GM23338 (cell line): ENCODE measurements at regions not wholly inside any gene's neighbourhood (a gene's known extent, or its start where the extent isn't known, plus 50 kb on each side); places are given as distances from the start of the nearest gene placed in this dataset.

Source experiments
- ATAC-seq: fragments of 200-7000 bp; cut with Tn5 transposase; 3 replicates; pipeline ENCODE4 v1.9.1; 2020
- DNase-seq: peaks from one replicate; pipeline ENCODE4 v3.0.0-alpha.2; 2015; ENCODE audit warnings: low spot score
- H2AFZ ChIP-seq: fragments of 200-600 bp; sonication (generic); 2 replicates; pipeline ENCODE4 v1.8.0; 2016; ENCODE audit warnings: antibody characterized with exemption, mild to moderate bottlenecking, moderate library complexity
- H3F3A ChIP-seq: fragments of 200-600 bp; sonication (generic); replicated peaks from 2 replicates; pipeline ENCODE4 v1.8.0; 2017; ENCODE audit warnings: antibody characterized with exemption, mixed run types, low read depth
- H3K27ac ChIP-seq: fragments of 200-600 bp; sonication (generic); 2 replicates; pipeline ENCODE4 v1.6.1; 2016; ENCODE audit warnings: low read depth
- H3K27me3 ChIP-seq: fragments of 200-600 bp; sonication (generic); 2 replicates; pipeline ENCODE4 v1.8.0; 2016; ENCODE audit warnings: mild to moderate bottlenecking, mixed run types, moderate library complexity; ENCODE audit not compliant: insufficient read depth
- H3K36me3 ChIP-seq: fragments of 200-600 bp; sonication (generic); 2 replicates; pipeline ENCODE4 v1.8.0; 2016; ENCODE audit warnings: mild to moderate bottlenecking; ENCODE audit not compliant: insufficient read depth
- H3K4me1 ChIP-seq: fragments of 200-600 bp; sonication (generic); 2 replicates; pipeline ENCODE4 v1.8.0; 2016; ENCODE audit warnings: mild to moderate bottlenecking, moderate library complexity; ENCODE audit not compliant: insufficient read depth
- H3K4me2 ChIP-seq: fragments of 200-600 bp; sonication (generic); 2 replicates; pipeline ENCODE4 v1.7.1; 2017; ENCODE audit warnings: mixed run types
- H3K4me3 ChIP-seq: fragments of 200-600 bp; sonication (generic); 2 replicates; pipeline ENCODE4 v1.6.1; 2016; ENCODE audit warnings: mixed run types
- H3K79me2 ChIP-seq: fragments of 200-600 bp; sonication (generic); replicated peaks from 2 replicates; pipeline ENCODE4 v1.8.0; 2017; ENCODE audit warnings: mild to moderate bottlenecking; ENCODE audit not compliant: insufficient read depth
- H3K9me2 ChIP-seq: fragments of 200-600 bp; sonication (generic); 2 replicates; pipeline ENCODE4 v1.8.0; 2017; ENCODE audit not compliant: insufficient read depth
- H4K20me1 ChIP-seq: fragments of 200-600 bp; sonication (generic); replicated peaks from 2 replicates; pipeline ENCODE4 v1.8.0; 2017; ENCODE audit warnings: mild to moderate bottlenecking; ENCODE audit not compliant: insufficient read depth
- H3K27ac Mint-ChIP-seq: 2 replicates; pipeline ENCODE4 v1.8.0; 2020; ENCODE audit warnings: inconsistent platforms, mild to moderate bottlenecking, moderate library complexity, mixed read lengths
- H3K27me3 Mint-ChIP-seq: 3 replicates; pipeline ENCODE4 v1.8.0; 2022; ENCODE audit warnings: low read depth, mild to moderate bottlenecking, moderate library complexity, mixed read lengths, inconsistent platforms; ENCODE audit not compliant: insufficient read depth, poor library complexity
- H3K36me3 Mint-ChIP-seq: 3 replicates; pipeline ENCODE4 v1.8.0; 2021; ENCODE audit warnings: low read depth, mild to moderate bottlenecking, inconsistent platforms, moderate library complexity, mixed read lengths
- H3K4me1 Mint-ChIP-seq: 3 replicates; pipeline ENCODE4 v1.8.0; 2020; ENCODE audit warnings: mild to moderate bottlenecking, inconsistent platforms, mixed read lengths
- H3K4me3 Mint-ChIP-seq: 3 replicates; pipeline ENCODE4 v1.8.0; 2021; ENCODE audit warnings: moderate library complexity, mild to moderate bottlenecking, inconsistent platforms, mixed read lengths
- H3K9me3 Mint-ChIP-seq: 3 replicates; pipeline ENCODE4 v1.8.0; 2020; ENCODE audit warnings: moderate library complexity, mild to moderate bottlenecking, inconsistent platforms, mixed read lengths
- EZH2 ChIP-seq: fragments of 200-600 bp; sonication (generic); IDR thresholded peaks from one replicate; pipeline ENCODE4 v1.8.0; 2017; ENCODE audit warnings: antibody characterized with exemption, mild to moderate bottlenecking, low read depth; ENCODE audit not compliant: unreplicated experiment
- JUNB ChIP-seq: IDR thresholded peaks from one replicate; pipeline ENCODE4 v1.6.1; 2016; ENCODE audit warnings: antibody characterized with exemption; ENCODE audit not compliant: unreplicated experiment
- POLR2AphosphoS5 ChIP-seq: IDR thresholded peaks from 2 replicates; pipeline ENCODE4 v1.6.1; 2016; ENCODE audit warnings: antibody characterized with exemption, low read depth
- ZNF331 ChIP-seq: fragments of 250-450 bp; sonication (Bioruptor Pico); IDR thresholded peaks from 2 replicates; pipeline ENCODE4 v1.5.0; 2020; ENCODE audit warnings: low read depth, mild to moderate bottlenecking, moderate library complexity
- TF ChIP-seq, protein P1 (sequence below): fragments of 250-450 bp; sonication (Bioruptor Pico); IDR thresholded peaks from 2 replicates; pipeline ENCODE4 v1.5.0; 2020; ENCODE audit warnings: mild to moderate bottlenecking, moderate library complexity
- TF ChIP-seq, protein P2 (sequence below), 2 experiments: fragments of 200-600 bp in 1 of 2; sonication (generic) in 1 of 2; conservative IDR thresholded peaks; 2 replicates each; pipeline versions ENCODE4 v1.5.1 to v1.6.1; 2016 to 2017; ENCODE audit warnings: antibody characterized with exemption in 2 of 2, low read depth in 2 of 2, mild to moderate bottlenecking in 2 of 2, moderate library complexity in 1 of 2

DNA sequence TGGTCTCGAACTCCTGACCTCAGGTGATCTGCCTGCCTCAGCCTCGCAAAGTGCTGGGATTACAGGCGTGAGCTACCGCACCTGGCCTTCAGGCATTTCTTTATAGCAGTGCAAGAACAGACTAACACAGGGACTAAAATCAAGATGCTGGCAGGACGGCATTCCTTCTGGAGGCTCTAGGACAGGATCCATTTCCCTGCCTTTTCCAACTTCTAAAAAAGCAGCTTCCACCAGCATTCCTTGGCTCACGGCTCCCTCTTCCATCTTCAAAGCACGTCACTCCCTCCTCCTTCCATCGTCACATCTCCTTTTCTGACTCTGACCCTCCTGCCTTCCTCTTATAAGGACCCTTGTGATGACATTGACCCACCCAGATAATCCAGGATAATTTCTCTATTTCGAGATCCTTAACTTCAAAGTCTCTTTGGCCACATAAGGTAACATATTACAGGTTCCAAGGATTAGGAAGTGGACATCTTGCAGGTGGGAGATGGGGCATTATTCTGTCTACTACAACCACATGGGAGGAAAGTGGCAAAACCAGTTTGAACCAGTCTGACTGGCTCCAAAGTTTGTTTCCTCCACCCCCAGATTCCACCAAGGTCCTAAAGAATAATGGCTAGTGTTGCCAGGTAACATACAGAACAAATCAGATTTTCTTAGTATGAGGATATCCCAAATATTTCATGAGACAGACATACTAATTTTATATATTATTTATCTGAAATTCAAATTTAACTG, 172.5 kb downstream of the MN1 start (continued):
- TF ChIP-seq, protein P1, sequence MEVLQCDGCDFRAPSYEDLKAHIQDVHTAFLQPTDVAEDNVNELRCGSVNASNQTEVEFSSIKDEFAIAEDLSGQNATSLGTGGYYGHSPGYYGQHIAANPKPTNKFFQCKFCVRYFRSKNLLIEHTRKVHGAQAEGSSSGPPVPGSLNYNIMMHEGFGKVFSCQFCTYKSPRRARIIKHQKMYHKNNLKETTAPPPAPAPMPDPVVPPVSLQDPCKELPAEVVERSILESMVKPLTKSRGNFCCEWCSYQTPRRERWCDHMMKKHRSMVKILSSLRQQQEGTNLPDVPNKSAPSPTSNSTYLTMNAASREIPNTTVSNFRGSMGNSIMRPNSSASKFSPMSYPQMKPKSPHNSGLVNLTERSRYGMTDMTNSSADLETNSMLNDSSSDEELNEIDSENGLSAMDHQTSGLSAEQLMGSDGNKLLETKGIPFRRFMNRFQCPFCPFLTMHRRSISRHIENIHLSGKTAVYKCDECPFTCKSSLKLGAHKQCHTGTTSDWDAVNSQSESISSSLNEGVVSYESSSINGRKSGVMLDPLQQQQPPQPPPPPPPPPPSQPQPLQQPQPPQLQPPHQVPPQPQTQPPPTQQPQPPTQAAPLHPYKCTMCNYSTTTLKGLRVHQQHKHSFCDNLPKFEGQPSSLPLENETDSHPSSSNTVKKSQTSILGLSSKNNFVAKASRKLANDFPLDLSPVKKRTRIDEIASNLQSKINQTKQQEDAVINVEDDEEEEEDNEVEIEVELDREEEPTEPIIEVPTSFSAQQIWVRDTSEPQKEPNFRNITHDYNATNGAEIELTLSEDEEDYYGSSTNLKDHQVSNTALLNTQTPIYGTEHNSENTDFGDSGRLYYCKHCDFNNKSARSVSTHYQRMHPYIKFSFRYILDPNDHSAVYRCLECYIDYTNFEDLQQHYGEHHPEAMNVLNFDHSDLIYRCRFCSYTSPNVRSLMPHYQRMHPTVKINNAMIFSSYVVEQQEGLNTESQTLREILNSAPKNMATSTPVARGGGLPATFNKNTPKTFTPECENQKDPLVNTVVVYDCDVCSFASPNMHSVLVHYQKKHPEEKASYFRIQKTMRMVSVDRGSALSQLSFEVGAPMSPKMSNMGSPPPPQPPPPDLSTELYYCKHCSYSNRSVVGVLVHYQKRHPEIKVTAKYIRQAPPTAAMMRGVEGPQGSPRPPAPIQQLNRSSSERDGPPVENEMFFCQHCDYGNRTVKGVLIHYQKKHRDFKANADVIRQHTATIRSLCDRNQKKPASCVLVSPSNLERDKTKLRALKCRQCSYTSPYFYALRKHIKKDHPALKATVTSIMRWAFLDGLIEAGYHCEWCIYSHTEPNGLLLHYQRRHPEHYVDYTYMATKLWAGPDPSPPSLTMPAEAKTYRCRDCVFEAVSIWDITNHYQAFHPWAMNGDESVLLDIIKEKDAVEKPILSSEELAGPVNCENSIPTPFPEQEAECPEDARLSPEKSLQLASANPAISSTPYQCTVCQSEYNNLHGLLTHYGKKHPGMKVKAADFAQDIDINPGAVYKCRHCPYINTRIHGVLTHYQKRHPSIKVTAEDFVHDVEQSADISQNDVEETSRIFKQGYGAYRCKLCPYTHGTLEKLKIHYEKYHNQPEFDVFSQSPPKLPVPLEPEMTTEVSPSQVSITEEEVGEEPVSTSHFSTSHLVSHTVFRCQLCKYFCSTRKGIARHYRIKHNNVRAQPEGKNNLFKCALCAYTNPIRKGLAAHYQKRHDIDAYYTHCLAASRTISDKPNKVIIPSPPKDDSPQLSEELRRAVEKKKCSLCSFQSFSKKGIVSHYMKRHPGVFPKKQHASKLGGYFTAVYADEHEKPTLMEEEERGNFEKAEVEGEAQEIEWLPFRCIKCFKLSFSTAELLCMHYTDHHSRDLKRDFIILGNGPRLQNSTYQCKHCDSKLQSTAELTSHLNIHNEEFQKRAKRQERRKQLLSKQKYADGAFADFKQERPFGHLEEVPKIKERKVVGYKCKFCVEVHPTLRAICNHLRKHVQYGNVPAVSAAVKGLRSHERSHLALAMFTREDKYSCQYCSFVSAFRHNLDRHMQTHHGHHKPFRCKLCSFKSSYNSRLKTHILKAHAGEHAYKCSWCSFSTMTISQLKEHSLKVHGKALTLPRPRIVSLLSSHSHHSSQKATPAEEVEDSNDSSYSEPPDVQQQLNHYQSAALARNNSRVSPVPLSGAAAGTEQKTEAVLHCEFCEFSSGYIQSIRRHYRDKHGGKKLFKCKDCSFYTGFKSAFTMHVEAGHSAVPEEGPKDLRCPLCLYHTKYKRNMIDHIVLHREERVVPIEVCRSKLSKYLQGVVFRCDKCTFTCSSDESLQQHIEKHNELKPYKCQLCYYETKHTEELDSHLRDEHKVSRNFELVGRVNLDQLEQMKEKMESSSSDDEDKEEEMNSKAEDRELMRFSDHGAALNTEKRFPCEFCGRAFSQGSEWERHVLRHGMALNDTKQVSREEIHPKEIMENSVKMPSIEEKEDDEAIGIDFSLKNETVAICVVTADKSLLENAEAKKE (CRISPR knock-in tag) = no peak
- TF ChIP-seq JUNB (no peak), EZH2 (no peak), ZNF331 (CRISPR knock-in tag) (no peak)

DNA sequence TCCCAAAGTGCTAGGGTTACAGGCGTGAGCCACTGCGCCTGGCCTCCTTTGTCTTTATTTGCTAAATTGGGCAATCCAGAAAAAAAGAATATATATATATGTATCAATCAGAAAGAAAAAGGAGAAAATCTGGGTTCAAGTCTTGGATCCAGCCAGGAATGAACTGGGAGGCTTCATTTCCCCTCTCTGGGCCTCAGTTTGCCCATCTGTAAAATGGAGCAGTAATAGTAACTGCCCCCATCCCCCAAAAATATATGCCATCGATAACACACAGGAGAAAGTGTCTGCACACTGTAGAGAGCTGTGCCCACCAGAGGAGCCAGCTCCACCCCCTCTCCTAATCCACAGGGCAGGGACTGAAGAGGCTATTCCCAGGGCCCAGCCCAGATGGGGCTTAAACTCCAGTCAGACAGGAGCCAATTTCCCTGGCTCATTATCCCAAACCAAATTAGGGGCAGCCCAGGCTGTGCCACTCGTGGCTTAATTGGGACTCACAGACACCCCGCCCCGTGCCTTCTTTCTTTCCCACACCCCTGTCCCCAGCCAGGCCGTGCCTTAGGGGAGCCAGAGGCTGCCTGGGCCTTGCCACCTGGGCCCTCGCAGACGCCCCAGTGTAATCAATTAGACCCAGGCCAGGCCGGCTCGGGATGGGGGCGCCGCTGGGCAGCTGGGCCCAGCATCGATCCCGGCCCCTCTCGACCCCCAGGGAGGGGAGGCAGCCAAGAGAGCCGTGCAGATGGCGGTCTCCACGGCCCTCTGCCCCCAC, 171.5 kb downstream of the MN1 start:
- no peak overlapping the region for H3K4me3 Mint-ChIP-seq
- H3K27ac ChIP-seq = no peak overlapping the region
- peak overlapping the region; percentile 37; the same call in 1 of the 2 replicates for H3K4me3 ChIP-seq
- peaks cover 18% of the 10 kb centered on the region; the same call in 2 of the 3 replicates for H3K9me3 Mint-ChIP-seq
- DNase-seq (no peak), ATAC-seq (peak; percentile 55)
- H3K9me2 ChIP-seq = no peaks in the 10 kb centered on the region
- no peak overlapping the region for H3K27ac Mint-ChIP-seq
- peak overlapping the region; percentile 70 for H3K4me2 ChIP-seq
- H3K36me3 ChIP-seq = no peaks in the 10 kb centered on the region
- 0 out of 2 replicates have a peak, but pooled peaks cover 5% of the 10 kb centered on the region for H3F3A ChIP-seq
- H4K20me1 ChIP-seq = no peaks in the 10 kb centered on the region
- H3K27me3 ChIP-seq = no peaks in the 10 kb centered on the region
- H3K27me3 Mint-ChIP-seq = peaks cover 13% of the 10 kb centered on the region
- peaks cover 21% of the 10 kb centered on the region for H3K4me1 ChIP-seq
- no peaks in the 10 kb centered on the region for H3K79me2 ChIP-seq
- peaks cover 39% of the 10 kb centered on the region for H3K4me1 Mint-ChIP-seq
- H3K36me3 Mint-ChIP-seq = peaks cover 12% of the 10 kb centered on the region
- no peak overlapping the region for H2AFZ ChIP-seq
- TF ChIP-seq POLR2AphosphoS5 (no peak), EZH2 (no peak)
- TF ChIP-seq, protein P2, sequence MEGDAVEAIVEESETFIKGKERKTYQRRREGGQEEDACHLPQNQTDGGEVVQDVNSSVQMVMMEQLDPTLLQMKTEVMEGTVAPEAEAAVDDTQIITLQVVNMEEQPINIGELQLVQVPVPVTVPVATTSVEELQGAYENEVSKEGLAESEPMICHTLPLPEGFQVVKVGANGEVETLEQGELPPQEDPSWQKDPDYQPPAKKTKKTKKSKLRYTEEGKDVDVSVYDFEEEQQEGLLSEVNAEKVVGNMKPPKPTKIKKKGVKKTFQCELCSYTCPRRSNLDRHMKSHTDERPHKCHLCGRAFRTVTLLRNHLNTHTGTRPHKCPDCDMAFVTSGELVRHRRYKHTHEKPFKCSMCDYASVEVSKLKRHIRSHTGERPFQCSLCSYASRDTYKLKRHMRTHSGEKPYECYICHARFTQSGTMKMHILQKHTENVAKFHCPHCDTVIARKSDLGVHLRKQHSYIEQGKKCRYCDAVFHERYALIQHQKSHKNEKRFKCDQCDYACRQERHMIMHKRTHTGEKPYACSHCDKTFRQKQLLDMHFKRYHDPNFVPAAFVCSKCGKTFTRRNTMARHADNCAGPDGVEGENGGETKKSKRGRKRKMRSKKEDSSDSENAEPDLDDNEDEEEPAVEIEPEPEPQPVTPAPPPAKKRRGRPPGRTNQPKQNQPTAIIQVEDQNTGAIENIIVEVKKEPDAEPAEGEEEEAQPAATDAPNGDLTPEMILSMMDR (conservative IDR thresholded peaks at IDR 0.05; ENCODE audit: low read depth in 2 of 2) = 0 out of 4 replicates have a peak, but pooled peaks of 1 of the 2 experiments have one; percentile 15
